Adrenal gland (tissue), 5 donors: ENCODE measurements at regions not wholly inside any gene's neighbourhood (a gene's known extent, or its start where the extent isn't known, plus 50 kb on each side); places are given as distances from the start of the nearest gene placed in this dataset.

Source experiments
- POLR2A ChIP-seq, 2 donors: fragments of 450-650 bp; IDR thresholded peaks; one replicate each; pipeline ENCODE4 v1.6.1; 2017; ENCODE audit warnings: antibody characterized with exemption in 2 of 2, mild to moderate bottlenecking in 2 of 2, moderate library complexity in 1 of 2
- TF ChIP-seq, protein P1 (sequence below), 6 experiments: fragments of 450-650 bp in 4 of 6; fragments of 200-600 bp in 2 of 6; sonication (generic) in 1 of 6; IDR thresholded peaks; 1 replicate in 5 of 6; 2 replicates in 1 of 6; pipeline versions ENCODE4 v1.5.1 to v1.8.0; 2016 to 2021; ENCODE audit warnings: antibody characterized with exemption in 6 of 6, mild to moderate bottlenecking in 2 of 6, moderate library complexity in 1 of 6
- donor health status: DM: no; HTN: no; CAD: no.

DNA sequence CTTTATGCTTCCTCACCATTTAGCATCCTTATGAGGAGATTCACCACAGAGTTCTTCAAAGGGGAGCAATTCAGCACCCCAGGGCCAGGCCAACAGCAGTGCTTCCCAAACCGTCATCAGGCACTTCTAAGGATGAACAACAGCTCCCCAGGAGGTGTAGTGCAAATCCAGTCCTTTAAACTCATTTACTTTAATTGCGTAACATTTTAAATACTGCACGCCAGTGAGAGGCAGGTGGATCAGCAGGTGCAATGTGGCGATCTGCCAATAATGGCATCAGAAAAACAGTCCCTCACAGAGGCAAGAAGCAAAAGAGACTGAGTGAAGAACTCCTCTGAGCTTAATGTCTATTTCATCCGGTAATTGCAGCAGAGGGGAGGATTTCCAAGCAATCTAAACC is 770.9 kb upstream of the FOXG1 start:
- TF ChIP-seq POLR2A (IDR thresholded peaks at IDR 0.05), result no peak
- TF ChIP-seq, protein P1, sequence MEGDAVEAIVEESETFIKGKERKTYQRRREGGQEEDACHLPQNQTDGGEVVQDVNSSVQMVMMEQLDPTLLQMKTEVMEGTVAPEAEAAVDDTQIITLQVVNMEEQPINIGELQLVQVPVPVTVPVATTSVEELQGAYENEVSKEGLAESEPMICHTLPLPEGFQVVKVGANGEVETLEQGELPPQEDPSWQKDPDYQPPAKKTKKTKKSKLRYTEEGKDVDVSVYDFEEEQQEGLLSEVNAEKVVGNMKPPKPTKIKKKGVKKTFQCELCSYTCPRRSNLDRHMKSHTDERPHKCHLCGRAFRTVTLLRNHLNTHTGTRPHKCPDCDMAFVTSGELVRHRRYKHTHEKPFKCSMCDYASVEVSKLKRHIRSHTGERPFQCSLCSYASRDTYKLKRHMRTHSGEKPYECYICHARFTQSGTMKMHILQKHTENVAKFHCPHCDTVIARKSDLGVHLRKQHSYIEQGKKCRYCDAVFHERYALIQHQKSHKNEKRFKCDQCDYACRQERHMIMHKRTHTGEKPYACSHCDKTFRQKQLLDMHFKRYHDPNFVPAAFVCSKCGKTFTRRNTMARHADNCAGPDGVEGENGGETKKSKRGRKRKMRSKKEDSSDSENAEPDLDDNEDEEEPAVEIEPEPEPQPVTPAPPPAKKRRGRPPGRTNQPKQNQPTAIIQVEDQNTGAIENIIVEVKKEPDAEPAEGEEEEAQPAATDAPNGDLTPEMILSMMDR (IDR thresholded peaks at IDR 0.05), result no peak
